ENCODE measurements at regions not wholly inside any gene's neighbourhood (a gene's known extent, or its start where the extent isn't known, plus 50 kb on each side); places are given as distances from the start of the nearest gene placed in this dataset.

GRCh38 chr5:120304663-120305062 is 159.4 kb upstream of the PRR16 start:
- TF ChIP-seq CTCF (conservative IDR thresholded peaks at IDR 0.05) (no peak), ZFX (IDR thresholded peaks at IDR 0.05) (no peak)

All from C4-2B (cell line).